OCI-LY7 (cell line): ENCODE measurements at regions not wholly inside any gene's neighbourhood (a gene's known extent, or its start where the extent isn't known, plus 50 kb on each side); places are given as distances from the start of the nearest gene placed in this dataset.

ENCODE experiments used
- BruUV-seq: library from RNA; stranded (reverse); fragments of 400-500 nt; replicated peaks from 2 replicates; lab custom pipeline; 2021; lab: Mats Ljungman, UMichigan
- CTCF ChIA-PET: fragments of 300-600 bp; sonication (Branson Sonifier 250); formaldehyde crosslinking; loops from one replicate; lab custom pipeline; 2022; ENCODE audit warnings: antibody characterized with exemption; ENCODE audit not compliant: unreplicated experiment; lab: Charles Lee
- POLR2A ChIA-PET: fragments of 300-600 bp; sonication (Branson Sonifier 250); formaldehyde crosslinking; loops from one replicate; lab custom pipeline; 2022; ENCODE audit warnings: antibody characterized with exemption; lab: Charles Lee
- DNase-seq: peaks from one replicate; pipeline ENCODE4 v3.0.0-alpha.2; 2015; ENCODE audit warnings: low spot score
- H2AFZ ChIP-seq: fragments of 200-600 bp; sonication (generic), shearing (Covaris generic); 2 replicates; pipeline ENCODE4 v1.6.1; 2014; ENCODE audit warnings: mild to moderate bottlenecking, antibody characterized with exemption, low read length, moderate library complexity
- H3K27ac ChIP-seq: fragments of 200-600 bp; sonication (generic); 2 replicates; pipeline ENCODE4 v1.5.1; 2014; ENCODE audit warnings: mixed run types, low read depth, mild to moderate bottlenecking, moderate library complexity, low read length, inconsistent platforms; ENCODE audit not compliant: poor library complexity, severe bottlenecking
- H3K36me3 ChIP-seq: fragments of 200-600 bp; sonication (generic); 2 replicates; pipeline ENCODE4 v1.6.1; 2014; ENCODE audit warnings: mild to moderate bottlenecking, antibody characterized with exemption, low read length, moderate library complexity, mixed read lengths; ENCODE audit not compliant: insufficient read depth
- H3K4me1 ChIP-seq: fragments of 200-600 bp; sonication (generic); 2 replicates; pipeline ENCODE4 v1.5.1; 2014; ENCODE audit warnings: mild to moderate bottlenecking, low read length; ENCODE audit not compliant: insufficient read depth, poor library complexity, severe bottlenecking
- H3K4me2 ChIP-seq: fragments of 200-600 bp; sonication (generic); 2 replicates; pipeline ENCODE4 v1.6.1; 2014; ENCODE audit warnings: mild to moderate bottlenecking, low read length
- H3K4me3 ChIP-seq: fragments of 200-600 bp; sonication (generic); 2 replicates; pipeline ENCODE4 v1.5.1; 2014; ENCODE audit warnings: mild to moderate bottlenecking, low read depth, low read length; ENCODE audit not compliant: poor library complexity, severe bottlenecking
- H3K79me2 ChIP-seq: fragments of 200-600 bp; sonication (generic); 2 replicates; pipeline ENCODE4 v1.6.1; 2016; ENCODE audit warnings: low read depth, mild to moderate bottlenecking, low read length, moderate library complexity, mixed read lengths; ENCODE audit not compliant: insufficient read depth
- H3K9me2 ChIP-seq: fragments of 200-600 bp; sonication (generic); 2 replicates; pipeline ENCODE4 v1.6.1; 2016; ENCODE audit warnings: mild to moderate bottlenecking, low read length, mixed read lengths; ENCODE audit not compliant: insufficient read depth
- H3K9me3 ChIP-seq: fragments of 200-600 bp; sonication (generic); 2 replicates; pipeline ENCODE4 v1.6.1; 2014; ENCODE audit warnings: mild to moderate bottlenecking, mixed run types, low read length, mixed read lengths
- H4K20me1 ChIP-seq: fragments of 200-600 bp; sonication (generic); 2 replicates; pipeline ENCODE4 v1.6.1; 2014; ENCODE audit warnings: mild to moderate bottlenecking, antibody characterized with exemption, low read length, moderate library complexity, mixed read lengths; ENCODE audit not compliant: insufficient read depth
- CTCF ChIP-seq: fragments of 200-600 bp; sonication (generic); conservative IDR thresholded peaks from 2 replicates; pipeline ENCODE4 v1.5.1; 2014; ENCODE audit warnings: mild to moderate bottlenecking, antibody characterized with exemption, low read length, moderate library complexity, mixed read lengths
- EZH2phosphoT487 ChIP-seq: fragments of 200-600 bp; sonication (generic); IDR thresholded peaks from 2 replicates; pipeline ENCODE4 v1.6.1; 2018; ENCODE audit warnings: low read depth, borderline replicate concordance, mild to moderate bottlenecking, mixed run types, antibody characterized with exemption, low read length, moderate library complexity, mixed read lengths
- intact Hi-C: fragments of 100-400 bp; cut with micrococcal nuclease; formaldehyde crosslinking; loops from one replicate; pipeline ENCODE4 v1.10.0; 2022; ENCODE audit not compliant: unreplicated experiment

- no TSS peak for BruUV-seq
- Histone ChIP-seq H3K27ac (no peak overlapping the region), H3K4me2 (no peak overlapping the region), H3K9me2 (no peaks in the 10 kb centered on the region), H4K20me1 (no peaks in the 10 kb centered on the region), H2AFZ (no peak overlapping the region), H3K79me2 (no peaks in the 10 kb centered on the region), H3K36me3 (no peaks in the 10 kb centered on the region), H3K4me1 (peaks cover 31% of the 10 kb centered on the region), H3K9me3 (no peaks in the 10 kb centered on the region), H3K4me3 (no peak overlapping the region)
- TF ChIP-seq EZH2phosphoT487 (no peak), CTCF (no peak)
- CTCF ChIA-PET: no interaction called here
- no peak for DNase-seq
- POLR2A ChIA-PET: interaction anchor here (0.6 to 1.1 kb wide), 2 partner anchors 30 to 155 kb away, joined by 3 read pairs; no protein-coding TSS in a partner anchor
- intact Hi-C loops: no loop called here
Observed at GRCh38 chr20:53711333-53712211, 117.9 kb upstream of the ZNF217 start.

GRCh38 chr20:53708129-53708968 is 114.7 kb upstream of the ZNF217 start:
- peak; percentile 38 for DNase-seq
- CTCF ChIA-PET: no interaction called here
- no peaks in the 10 kb centered on the region for H3K9me3 ChIP-seq
- peak overlapping the region; percentile 22 for H3K4me3 ChIP-seq
- H3K9me2 ChIP-seq: no peaks in the 10 kb centered on the region
- peak overlapping the region; percentile 50 for H3K27ac ChIP-seq
- H3K4me1 ChIP-seq: peaks cover 30% of the 10 kb centered on the region
- BruUV-seq: no TSS peak
- H4K20me1 ChIP-seq: no peaks in the 10 kb centered on the region
- no peaks in the 10 kb centered on the region for H3K79me2 ChIP-seq
- no peaks in the 10 kb centered on the region for H3K36me3 ChIP-seq
- intact Hi-C loops: no loop called here
- TF ChIP-seq EZH2phosphoT487: no peak
- no peak for TF ChIP-seq CTCF
- POLR2A ChIA-PET: interaction anchor here (0.5 to 1.8 kb wide), 15 partner anchors 8 to 95 kb away, joined by 3 to 12 read pairs (median 4); no protein-coding TSS in a partner anchor
- H2AFZ ChIP-seq: peak overlapping the region; percentile 81
- peak overlapping the region; percentile 63 for H3K4me2 ChIP-seq
